HCT116 (cell line): ENCODE measurements at regions not wholly inside any gene's neighbourhood (a gene's known extent, or its start where the extent isn't known, plus 50 kb on each side); places are given as distances from the start of the nearest gene placed in this dataset.

Experiments
- ATAC-seq: fragments of 200-7000 bp; cut with Tn5 transposase; 2 replicates; pipeline ENCODE4 v1.9.1; 2020; ENCODE audit warnings: mild to moderate bottlenecking, moderate library complexity
- BruUV-seq: library from RNA; stranded (reverse); fragments of 400-500 nt; replicated peaks from 2 replicates; lab custom pipeline; 2021; lab: Mats Ljungman, UMichigan
- CTCF ChIA-PET: fragments of 300-600 bp; sonication (Branson Sonifier 250); formaldehyde crosslinking; loops from one replicate; lab custom pipeline; 2021; ENCODE audit warnings: antibody characterized with exemption; lab: Charles Lee
- POLR2A ChIA-PET: fragments of 300-600, 350-600 bp; sonication (Branson Sonifier 250); formaldehyde crosslinking; loops from one replicate; lab custom pipeline; 2021; ENCODE audit warnings: antibody characterized with exemption; lab: Charles Lee
- RAD21 ChIA-PET, 2 experiments: fragments of 300-600 bp; sonication (Branson Sonifier 250); formaldehyde crosslinking; loops; one replicate each; lab custom pipeline; 2023; ENCODE audit warnings: low total read pairs in 2 of 2; ENCODE audit not compliant: uncharacterized antibody in 2 of 2, unreplicated experiment in 2 of 2, low non-redundant PET in 1 of 2; lab: Charles Lee
- DNase-seq: peaks from one replicate; pipeline ENCODE4 v3.0.0-alpha.2; 2010; ENCODE audit warnings: low read depth, low spot score
- H2AFZ ChIP-seq: fragments of 200-600 bp; shearing (Covaris generic), sonication (generic); 2 replicates; pipeline ENCODE4 v1.6.1; 2017; ENCODE audit warnings: low read depth, mixed run types, mixed read lengths, antibody characterized with exemption, low read length; ENCODE audit not compliant: poor library complexity, severe bottlenecking
- H3K27ac ChIP-seq: 2 replicates; pipeline ENCODE4 v1.5.1; 2012; ENCODE audit warnings: low read depth, low read length
- H3K27me3 ChIP-seq: fragments of 200-600 bp; sonication (generic); 2 replicates; pipeline ENCODE4 v1.6.1; 2016; ENCODE audit warnings: mixed run types, low read length, mixed read lengths; ENCODE audit not compliant: insufficient read depth
- H3K36me3 ChIP-seq, 2 experiments: fragments of 200-500 bp in 1 of 2; fragments of 200-600 bp in 1 of 2; sonication (Bioruptor generic) in 1 of 2; sonication (generic) in 1 of 2; 2 replicates each; pipeline versions ENCODE4 v1.5.1 to v1.6.1; 2014 to 2016; ENCODE audit warnings: low read length in 2 of 2, inconsistent platforms in 1 of 2, mixed read lengths in 1 of 2, mixed run types in 1 of 2; ENCODE audit not compliant: insufficient read depth in 2 of 2, control insufficient read depth in 1 of 2
- H3K4me1 ChIP-seq, 2 experiments: fragments of 200-600 bp in 1 of 2; sonication (generic) in 1 of 2; 2 replicates each; pipeline versions ENCODE4 v1.5.1 to v1.6.1; 2012 to 2017; ENCODE audit warnings: low read length in 2 of 2, inconsistent platforms in 1 of 2, mild to moderate bottlenecking in 1 of 2, mixed read lengths in 1 of 2, mixed run types in 1 of 2, moderate library complexity in 1 of 2; ENCODE audit not compliant: insufficient read depth in 2 of 2, control insufficient read depth in 1 of 2
- H3K4me2 ChIP-seq: fragments of 200-600 bp; sonication (generic); 2 replicates; pipeline ENCODE4 v1.6.1; 2017; ENCODE audit warnings: mixed run types, low read length, mixed read lengths
- H3K4me3 ChIP-seq, 2 experiments: fragments of 200-600 bp in 1 of 2; sonication (generic) in 1 of 2; replicated peaks in 1 of 2; 2 replicates each; pipeline ENCODE4 v1.5.1; 2011 to 2016; ENCODE audit warnings: low read length in 2 of 2, control low read depth in 1 of 2, low read depth in 1 of 2, mild to moderate bottlenecking in 1 of 2, mixed read lengths in 1 of 2, mixed run types in 1 of 2
- H3K79me2 ChIP-seq: fragments of 200-600 bp; sonication (generic); 2 replicates; pipeline ENCODE4 v1.6.1; 2017; ENCODE audit warnings: mild to moderate bottlenecking, mixed run types, low read length, moderate library complexity, mixed read lengths; ENCODE audit not compliant: insufficient read depth
- H3K9ac ChIP-seq: fragments of 200-600 bp; sonication (generic); 2 replicates; pipeline ENCODE4 v1.6.1; 2016; ENCODE audit warnings: low read length, mixed read lengths
- H3K9me2 ChIP-seq: fragments of 200-600 bp; sonication (generic), shearing (Covaris generic); 2 replicates; pipeline ENCODE4 v1.6.1; 2017; ENCODE audit warnings: mixed run types, mild to moderate bottlenecking, moderate library complexity; ENCODE audit not compliant: insufficient read depth
- H3K9me3 ChIP-seq, 2 experiments: fragments of 200-500 bp in 1 of 2; fragments of 200-600 bp in 1 of 2; sonication (Bioruptor generic) in 1 of 2; sonication (generic) in 1 of 2; 2 replicates each; pipeline ENCODE4 v1.6.1; 2014 to 2017; ENCODE audit warnings: low read length in 2 of 2, mixed read lengths in 2 of 2, inconsistent platforms in 1 of 2, low read depth in 1 of 2, mild to moderate bottlenecking in 1 of 2, mixed run types in 1 of 2, moderate library complexity in 1 of 2; ENCODE audit not compliant: control insufficient read depth in 1 of 2, insufficient read depth in 1 of 2
- H4K20me1 ChIP-seq: fragments of 200-600 bp; sonication (generic), shearing (Covaris generic); 2 replicates; pipeline ENCODE4 v1.6.1; 2017; ENCODE audit warnings: mixed run types, mild to moderate bottlenecking, moderate library complexity; ENCODE audit not compliant: insufficient read depth
- CBX3 ChIP-seq: IDR thresholded peaks from 2 replicates; pipeline ENCODE4 v1.6.1; 2012; ENCODE audit warnings: low read depth
- CEBPB ChIP-seq: IDR thresholded peaks from 2 replicates; pipeline ENCODE4 v1.6.1; 2012; ENCODE audit warnings: low read depth
- EGR1 ChIP-seq: IDR thresholded peaks from 2 replicates; pipeline ENCODE4 v1.6.1; 2012; ENCODE audit warnings: low read depth
- ELF1 ChIP-seq: IDR thresholded peaks from 2 replicates; pipeline ENCODE4 v1.6.1; 2012; ENCODE audit warnings: low read depth, borderline replicate concordance
- EZH2 ChIP-seq: fragments of 200-600 bp; sonication (generic); IDR thresholded peaks from 2 replicates; pipeline ENCODE4 v1.6.1; 2017; ENCODE audit warnings: antibody characterized with exemption, mixed run types
- EZH2phosphoT487 ChIP-seq: fragments of 200-600 bp; IDR thresholded peaks from 2 replicates; pipeline ENCODE4 v1.6.1; 2018; ENCODE audit warnings: antibody characterized with exemption, borderline replicate concordance
- POLR2A ChIP-seq: IDR thresholded peaks from 2 replicates; pipeline ENCODE4 v1.7.0; 2011; ENCODE audit warnings: borderline replicate concordance; ENCODE audit not compliant: insufficient read depth, insufficient read length; ENCODE audit errors: extremely low read depth
- POLR2AphosphoS5 ChIP-seq: IDR thresholded peaks from 2 replicates; pipeline ENCODE4 v1.6.1; 2011; ENCODE audit warnings: mild to moderate bottlenecking, low read depth, low read length, moderate library complexity
- RAD21 ChIP-seq: IDR thresholded peaks from 2 replicates; pipeline ENCODE4 v1.6.1; 2012; ENCODE audit warnings: low read depth, mild to moderate bottlenecking
- SIN3A ChIP-seq: IDR thresholded peaks from 2 replicates; pipeline ENCODE4 v1.6.1; 2012; ENCODE audit warnings: low read depth
- SRF ChIP-seq: IDR thresholded peaks from 2 replicates; pipeline ENCODE4 v1.6.1; 2012; ENCODE audit warnings: low read depth
- YY1 ChIP-seq: IDR thresholded peaks from 2 replicates; pipeline ENCODE4 v1.6.1; 2011; ENCODE audit warnings: low read length, low read depth, moderate library complexity, mild to moderate bottlenecking; ENCODE audit not compliant: insufficient replicate concordance; ENCODE audit errors: extremely low read depth
- intact Hi-C: fragments of 100-400 bp; cut with micrococcal nuclease; formaldehyde crosslinking; loops from 2 replicates; pipeline ENCODE4 v1.10.0; 2022
- TF ChIP-seq, protein P1 (sequence below): IDR thresholded peaks from 2 replicates; pipeline ENCODE4 v1.6.1; 2011; ENCODE audit warnings: mild to moderate bottlenecking, low read length, moderate library complexity; ENCODE audit not compliant: insufficient replicate concordance; ENCODE audit errors: extremely low read depth
- TF ChIP-seq, protein P2 (sequence below), 3 experiments: fragments of 200-600 bp in 1 of 3; sonication (generic) in 1 of 3; IDR thresholded peaks in 2 of 3; conservative IDR thresholded peaks in 1 of 3; 2 replicates each; pipeline ENCODE4 v1.5.1; 2012 to 2017; ENCODE audit warnings: low read depth in 2 of 3, low read length in 2 of 3, antibody characterized with exemption in 1 of 3, borderline replicate concordance in 1 of 3, control low read depth in 1 of 3, mild to moderate bottlenecking in 1 of 3, mixed read lengths in 1 of 3, mixed run types in 1 of 3, moderate library complexity in 1 of 3; ENCODE audit not compliant: insufficient read depth in 1 of 3
- TF ChIP-seq, protein P3 (sequence below): IDR thresholded peaks from 2 replicates; pipeline ENCODE4 v1.6.1; 2012; ENCODE audit warnings: low read depth
- TF ChIP-seq, protein P4 (sequence below): IDR thresholded peaks from 2 replicates; pipeline ENCODE4 v1.6.1; 2012

DNA sequence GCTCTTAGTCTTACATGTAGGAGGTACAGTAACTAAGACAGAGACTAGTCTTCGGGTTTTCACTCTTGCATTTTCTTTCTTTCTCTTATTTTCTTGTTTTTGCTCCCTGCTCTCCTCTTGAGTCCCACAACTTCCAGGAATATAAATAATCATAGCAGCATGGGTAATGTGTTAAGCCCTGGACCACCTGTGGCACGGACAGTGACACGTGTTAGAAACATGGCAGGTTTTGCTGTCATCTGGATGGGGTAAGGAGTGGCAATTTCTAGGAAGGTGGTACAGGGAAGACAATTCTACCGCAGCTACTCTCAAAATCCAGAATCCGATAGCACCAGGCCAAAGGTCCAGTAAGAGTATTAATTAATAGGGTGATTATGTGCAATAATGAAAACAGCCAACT, 237.5 kb upstream of the FAM98A start:
- ChIA-PET POLR2A (no interaction called here), CTCF (no interaction called here)
- Histone ChIP-seq H3K27me3 (no peaks in the 10 kb centered on the region), H3K9ac (no peak overlapping the region), H3K4me2 (no peak overlapping the region), H3K4me1 (no peaks in the 10 kb centered on the region), H3K27ac (no peak overlapping the region), H3K36me3 (no peaks in the 10 kb centered on the region), H3K9me3 (no peaks in the 10 kb centered on the region)
- intact Hi-C loops: no loop called here
- DNase-seq (no peak), ATAC-seq (no peak)
- no TSS peak for BruUV-seq
- TF ChIP-seq YY1 (no peak), SIN3A (no peak), ELF1 (no peak), EGR1 (no peak), SRF (no peak), EZH2phosphoT487 (no peak), RAD21 (no peak), EZH2 (no peak), POLR2AphosphoS5 (no peak), CBX3 (no peak), POLR2A (no peak), CEBPB (no peak)
- TF ChIP-seq, protein P1, sequence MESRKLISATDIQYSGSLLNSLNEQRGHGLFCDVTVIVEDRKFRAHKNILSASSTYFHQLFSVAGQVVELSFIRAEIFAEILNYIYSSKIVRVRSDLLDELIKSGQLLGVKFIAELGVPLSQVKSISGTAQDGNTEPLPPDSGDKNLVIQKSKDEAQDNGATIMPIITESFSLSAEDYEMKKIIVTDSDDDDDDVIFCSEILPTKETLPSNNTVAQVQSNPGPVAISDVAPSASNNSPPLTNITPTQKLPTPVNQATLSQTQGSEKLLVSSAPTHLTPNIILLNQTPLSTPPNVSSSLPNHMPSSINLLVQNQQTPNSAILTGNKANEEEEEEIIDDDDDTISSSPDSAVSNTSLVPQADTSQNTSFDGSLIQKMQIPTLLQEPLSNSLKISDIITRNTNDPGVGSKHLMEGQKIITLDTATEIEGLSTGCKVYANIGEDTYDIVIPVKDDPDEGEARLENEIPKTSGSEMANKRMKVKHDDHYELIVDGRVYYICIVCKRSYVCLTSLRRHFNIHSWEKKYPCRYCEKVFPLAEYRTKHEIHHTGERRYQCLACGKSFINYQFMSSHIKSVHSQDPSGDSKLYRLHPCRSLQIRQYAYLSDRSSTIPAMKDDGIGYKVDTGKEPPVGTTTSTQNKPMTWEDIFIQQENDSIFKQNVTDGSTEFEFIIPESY: no peak
- TF ChIP-seq, protein P2, sequence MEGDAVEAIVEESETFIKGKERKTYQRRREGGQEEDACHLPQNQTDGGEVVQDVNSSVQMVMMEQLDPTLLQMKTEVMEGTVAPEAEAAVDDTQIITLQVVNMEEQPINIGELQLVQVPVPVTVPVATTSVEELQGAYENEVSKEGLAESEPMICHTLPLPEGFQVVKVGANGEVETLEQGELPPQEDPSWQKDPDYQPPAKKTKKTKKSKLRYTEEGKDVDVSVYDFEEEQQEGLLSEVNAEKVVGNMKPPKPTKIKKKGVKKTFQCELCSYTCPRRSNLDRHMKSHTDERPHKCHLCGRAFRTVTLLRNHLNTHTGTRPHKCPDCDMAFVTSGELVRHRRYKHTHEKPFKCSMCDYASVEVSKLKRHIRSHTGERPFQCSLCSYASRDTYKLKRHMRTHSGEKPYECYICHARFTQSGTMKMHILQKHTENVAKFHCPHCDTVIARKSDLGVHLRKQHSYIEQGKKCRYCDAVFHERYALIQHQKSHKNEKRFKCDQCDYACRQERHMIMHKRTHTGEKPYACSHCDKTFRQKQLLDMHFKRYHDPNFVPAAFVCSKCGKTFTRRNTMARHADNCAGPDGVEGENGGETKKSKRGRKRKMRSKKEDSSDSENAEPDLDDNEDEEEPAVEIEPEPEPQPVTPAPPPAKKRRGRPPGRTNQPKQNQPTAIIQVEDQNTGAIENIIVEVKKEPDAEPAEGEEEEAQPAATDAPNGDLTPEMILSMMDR (IDR thresholded peaks at IDR 0.05 in 2 of 3, conservative IDR thresholded peaks at IDR 0.05 in 1 of 3; ENCODE audit: borderline replicate concordance in 1 of 3, insufficient read depth in 1 of 3, low read depth in 2 of 3, low read length in 2 of 3): no peak
- TF ChIP-seq, protein P3, sequence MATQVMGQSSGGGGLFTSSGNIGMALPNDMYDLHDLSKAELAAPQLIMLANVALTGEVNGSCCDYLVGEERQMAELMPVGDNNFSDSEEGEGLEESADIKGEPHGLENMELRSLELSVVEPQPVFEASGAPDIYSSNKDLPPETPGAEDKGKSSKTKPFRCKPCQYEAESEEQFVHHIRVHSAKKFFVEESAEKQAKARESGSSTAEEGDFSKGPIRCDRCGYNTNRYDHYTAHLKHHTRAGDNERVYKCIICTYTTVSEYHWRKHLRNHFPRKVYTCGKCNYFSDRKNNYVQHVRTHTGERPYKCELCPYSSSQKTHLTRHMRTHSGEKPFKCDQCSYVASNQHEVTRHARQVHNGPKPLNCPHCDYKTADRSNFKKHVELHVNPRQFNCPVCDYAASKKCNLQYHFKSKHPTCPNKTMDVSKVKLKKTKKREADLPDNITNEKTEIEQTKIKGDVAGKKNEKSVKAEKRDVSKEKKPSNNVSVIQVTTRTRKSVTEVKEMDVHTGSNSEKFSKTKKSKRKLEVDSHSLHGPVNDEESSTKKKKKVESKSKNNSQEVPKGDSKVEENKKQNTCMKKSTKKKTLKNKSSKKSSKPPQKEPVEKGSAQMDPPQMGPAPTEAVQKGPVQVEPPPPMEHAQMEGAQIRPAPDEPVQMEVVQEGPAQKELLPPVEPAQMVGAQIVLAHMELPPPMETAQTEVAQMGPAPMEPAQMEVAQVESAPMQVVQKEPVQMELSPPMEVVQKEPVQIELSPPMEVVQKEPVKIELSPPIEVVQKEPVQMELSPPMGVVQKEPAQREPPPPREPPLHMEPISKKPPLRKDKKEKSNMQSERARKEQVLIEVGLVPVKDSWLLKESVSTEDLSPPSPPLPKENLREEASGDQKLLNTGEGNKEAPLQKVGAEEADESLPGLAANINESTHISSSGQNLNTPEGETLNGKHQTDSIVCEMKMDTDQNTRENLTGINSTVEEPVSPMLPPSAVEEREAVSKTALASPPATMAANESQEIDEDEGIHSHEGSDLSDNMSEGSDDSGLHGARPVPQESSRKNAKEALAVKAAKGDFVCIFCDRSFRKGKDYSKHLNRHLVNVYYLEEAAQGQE: no peak
- TF ChIP-seq, protein P4, sequence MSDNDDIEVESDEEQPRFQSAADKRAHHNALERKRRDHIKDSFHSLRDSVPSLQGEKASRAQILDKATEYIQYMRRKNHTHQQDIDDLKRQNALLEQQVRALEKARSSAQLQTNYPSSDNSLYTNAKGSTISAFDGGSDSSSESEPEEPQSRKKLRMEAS: no peak
- TF ChIP-seq, all 23 proteins: peak for 0
- no peaks in the 10 kb centered on the region for H4K20me1 ChIP-seq
- RAD21 ChIA-PET: no interaction called here
- no peaks in the 10 kb centered on the region for H3K79me2 ChIP-seq
- no peaks in the 10 kb centered on the region for H3K9me2 ChIP-seq
- no peak overlapping the region for H2AFZ ChIP-seq
- H3K4me3 ChIP-seq: no peak overlapping the region
